T-cell (primary cell): ENCODE measurements at regions not wholly inside any gene's neighbourhood (a gene's known extent, or its start where the extent isn't known, plus 50 kb on each side); places are given as distances from the start of the nearest gene placed in this dataset.
A peak's percentile ranks its signal among the peaks of the same experiment; 100 is the strongest.

Source experiments
- ATAC-seq, 4 experiments: fragments of 200-7000 bp in 3 of 4; fragments of 150-1000 bp in 1 of 4; cut with Tn5 transposase; replicated peaks in 1 of 4; 1 replicate in 3 of 4; 2 replicates in 1 of 4; pipeline ENCODE4 v1.10.0; 2021; ENCODE audit warnings: moderate library complexity in 3 of 4, mild to moderate bottlenecking in 2 of 4, moderate number of reproducible peaks in 1 of 4
- CTCF ChIA-PET, 2 donors: fragments of 300-600 bp; sonication (Branson Sonifier 250); formaldehyde crosslinking; loops; one replicate each; lab custom pipeline; 2022; ENCODE audit warnings: antibody characterized with exemption in 2 of 2; lab: Charles Lee
- POLR2A ChIA-PET, 2 donors: fragments of 300-600 bp; sonication (Branson Sonifier 250); formaldehyde crosslinking; loops; one replicate each; lab custom pipeline; 2022; ENCODE audit warnings: antibody characterized with exemption in 2 of 2; lab: Charles Lee
- DNase-seq, 35 experiments: peaks; one replicate each; pipeline versions ENCODE4 v3.0.0 to v3.0.0-alpha.2; 2013 to 2023
- H3K27ac ChIP-seq: one replicate; pipeline ENCODE4 v1.5.1; 2013; ENCODE audit warnings: low read length
- H3K27me3 ChIP-seq, 2 experiments: replicated peaks in 1 of 2; 1 replicate in 1 of 2; 2 replicates in 1 of 2; pipeline versions ENCODE4 v1.6.1 to v1.7.0; 2013; ENCODE audit warnings: low read length in 1 of 2, mixed read lengths in 1 of 2; ENCODE audit not compliant: control insufficient read depth in 2 of 2, insufficient read depth in 2 of 2; ENCODE audit errors: extremely low read depth in 1 of 2
- H3K36me3 ChIP-seq, 2 donors: 1 replicate in 1 of 2; 2 replicates in 1 of 2; pipeline versions ENCODE4 v1.6.1 to v1.7.0; 2013; ENCODE audit warnings: low read length in 1 of 2; ENCODE audit not compliant: control insufficient read depth in 2 of 2, insufficient read depth in 1 of 2; ENCODE audit errors: extremely low read depth in 1 of 2
- H3K4me1 ChIP-seq, 2 experiments: 1 replicate in 1 of 2; 2 replicates in 1 of 2; pipeline versions ENCODE4 v1.6.1 to v1.7.0; 2013; ENCODE audit warnings: low read length in 2 of 2, mixed read lengths in 1 of 2; ENCODE audit not compliant: insufficient read depth in 2 of 2, control insufficient read depth in 1 of 2; ENCODE audit errors: extremely low read depth in 1 of 2
- H3K4me3 ChIP-seq, 2 donors: 1 replicate in 1 of 2; 2 replicates in 1 of 2; pipeline versions ENCODE4 v1.5.1 to v1.7.0; 2013; ENCODE audit warnings: mild to moderate bottlenecking in 2 of 2, low read length in 1 of 2, moderate library complexity in 1 of 2; ENCODE audit not compliant: control insufficient read depth in 1 of 2; ENCODE audit errors: extremely low read depth in 1 of 2
- H3K9me3 ChIP-seq: 2 replicates; pipeline ENCODE4 v1.7.0; 2013
- H3K27ac Mint-ChIP-seq, 2 donors: one replicate each; pipeline ENCODE4 v1.8.0; 2020 to 2021; ENCODE audit warnings: mild to moderate bottlenecking in 2 of 2, mixed read lengths in 2 of 2
- H3K27me3 Mint-ChIP-seq, 2 donors: one replicate each; pipeline ENCODE4 v1.8.0; 2021 to 2022; ENCODE audit warnings: mixed read lengths in 2 of 2
- H3K36me3 Mint-ChIP-seq: one replicate; pipeline ENCODE4 v1.8.0; 2021; ENCODE audit warnings: mixed read lengths
- H3K4me1 Mint-ChIP-seq, 3 donors: one replicate each; pipeline ENCODE4 v1.8.0; 2020 to 2022; ENCODE audit warnings: mixed read lengths in 3 of 3, mild to moderate bottlenecking in 1 of 3
- H3K4me3 Mint-ChIP-seq, 3 donors: one replicate each; pipeline ENCODE4 v1.8.0; 2020 to 2022; ENCODE audit warnings: mild to moderate bottlenecking in 3 of 3, mixed read lengths in 3 of 3, moderate library complexity in 3 of 3
- H3K9me3 Mint-ChIP-seq, 3 donors: one replicate each; pipeline ENCODE4 v1.8.0; 2020 to 2022; ENCODE audit warnings: mixed read lengths in 3 of 3
- WGBS: methylation state at CpG from one replicate; pipeline ENCODE4 v1.1.5; 2013; ENCODE audit warnings: missing lambda C conversion rate; ENCODE audit not compliant: insufficient coverage; 5-methylcytosine and 5-hydroxymethylcytosine counted together

DNA sequence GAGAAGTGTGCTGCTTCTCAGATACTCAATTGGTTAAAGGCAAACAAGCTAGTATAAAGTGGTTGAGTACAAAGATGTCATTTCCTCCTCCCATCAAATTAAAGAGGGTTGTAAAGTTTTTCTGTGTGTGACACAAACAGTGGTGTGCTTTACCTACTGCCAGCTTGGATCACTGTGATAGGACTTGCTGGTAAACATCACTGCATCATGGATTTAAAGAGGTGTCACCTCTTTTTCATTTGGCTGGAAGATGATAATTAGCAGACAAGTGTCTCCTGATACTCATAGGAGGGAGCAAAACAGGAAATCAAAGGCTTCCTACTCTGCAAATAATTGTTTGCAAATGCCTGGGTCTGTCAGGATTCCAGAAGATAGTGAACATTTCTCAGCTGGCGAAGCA is 200.5 kb downstream of the MDFIC start:
- H3K4me1 Mint-ChIP-seq = peaks cover 17 to 19% (median 18%) of the 10 kb centered on the region in 3 donors
- peak overlapping the region; percentile 61 to 71 for H3K27ac Mint-ChIP-seq
- ChIA-PET CTCF (interaction anchor here in 1 of 2 donors (0.7 kb wide), 1 partner anchor 59 kb away, joined by 3 read pairs; no protein-coding TSS in a partner anchor), POLR2A (no interaction called here)
- H3K27me3 Mint-ChIP-seq = no peaks in the 10 kb centered on the region
- peaks cover 0 to 11% of the 10 kb centered on the region in 2 experiments for H3K4me1 ChIP-seq
- H3K4me3 Mint-ChIP-seq = no peak overlapping the region
- H3K9me3 Mint-ChIP-seq = no peaks in the 10 kb centered on the region
- no peak for ATAC-seq
- no peaks in the 10 kb centered on the region for H3K9me3 ChIP-seq
- no peak overlapping the region for H3K27ac ChIP-seq
- no peak for DNase-seq
- no peak overlapping the region for H3K4me3 ChIP-seq
- no peaks in the 10 kb centered on the region for H3K36me3 Mint-ChIP-seq
- no peaks in the 10 kb centered on the region for H3K36me3 ChIP-seq
- no CpG with 5 or more reads among the region's 1 CpG for WGBS
- no peaks in the 10 kb centered on the region for H3K27me3 ChIP-seq

DNA sequence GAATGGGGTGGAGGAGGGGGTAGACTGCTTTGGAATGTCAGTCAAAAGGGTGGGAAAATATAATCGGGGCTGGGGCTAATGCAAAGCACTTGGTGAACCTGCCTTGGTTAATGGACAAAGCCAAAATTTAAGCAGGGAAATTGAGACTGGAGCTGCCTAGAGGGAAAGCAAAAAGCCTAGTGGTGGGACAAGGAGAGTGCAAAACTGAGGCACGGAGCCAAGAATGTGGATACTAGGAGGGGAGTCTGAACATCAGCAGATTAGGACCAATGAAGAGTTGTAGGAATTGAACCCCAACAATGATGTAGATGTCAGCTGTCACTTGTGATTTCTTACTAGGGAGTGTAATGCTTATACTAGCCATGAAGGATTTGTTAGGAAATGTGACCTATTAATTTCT is 195.9 kb downstream of the MDFIC start:
- CTCF ChIA-PET = no interaction called here
- Histone ChIP-seq H3K4me3 (no peak overlapping the region), H3K4me1 (peaks cover 0 to 6% of the 10 kb centered on the region in 2 experiments), H3K27me3 (no peaks in the 10 kb centered on the region), H3K36me3 (no peaks in the 10 kb centered on the region), H3K27ac (no peak overlapping the region), H3K9me3 (no peaks in the 10 kb centered on the region)
- no peaks in the 10 kb centered on the region for H3K9me3 Mint-ChIP-seq
- POLR2A ChIA-PET = no interaction called here
- H3K4me1 Mint-ChIP-seq = peaks cover 11 to 13% (median 13%) of the 10 kb centered on the region in 3 donors
- H3K4me3 Mint-ChIP-seq = no peak overlapping the region
- H3K36me3 Mint-ChIP-seq = no peaks in the 10 kb centered on the region
- no peaks in the 10 kb centered on the region for H3K27me3 Mint-ChIP-seq
- no peak for ATAC-seq
- DNase-seq = no peak
- H3K27ac Mint-ChIP-seq = no peak overlapping the region
- WGBS = 68% methylated on average over 2 of the region's 2 CpGs

DNA sequence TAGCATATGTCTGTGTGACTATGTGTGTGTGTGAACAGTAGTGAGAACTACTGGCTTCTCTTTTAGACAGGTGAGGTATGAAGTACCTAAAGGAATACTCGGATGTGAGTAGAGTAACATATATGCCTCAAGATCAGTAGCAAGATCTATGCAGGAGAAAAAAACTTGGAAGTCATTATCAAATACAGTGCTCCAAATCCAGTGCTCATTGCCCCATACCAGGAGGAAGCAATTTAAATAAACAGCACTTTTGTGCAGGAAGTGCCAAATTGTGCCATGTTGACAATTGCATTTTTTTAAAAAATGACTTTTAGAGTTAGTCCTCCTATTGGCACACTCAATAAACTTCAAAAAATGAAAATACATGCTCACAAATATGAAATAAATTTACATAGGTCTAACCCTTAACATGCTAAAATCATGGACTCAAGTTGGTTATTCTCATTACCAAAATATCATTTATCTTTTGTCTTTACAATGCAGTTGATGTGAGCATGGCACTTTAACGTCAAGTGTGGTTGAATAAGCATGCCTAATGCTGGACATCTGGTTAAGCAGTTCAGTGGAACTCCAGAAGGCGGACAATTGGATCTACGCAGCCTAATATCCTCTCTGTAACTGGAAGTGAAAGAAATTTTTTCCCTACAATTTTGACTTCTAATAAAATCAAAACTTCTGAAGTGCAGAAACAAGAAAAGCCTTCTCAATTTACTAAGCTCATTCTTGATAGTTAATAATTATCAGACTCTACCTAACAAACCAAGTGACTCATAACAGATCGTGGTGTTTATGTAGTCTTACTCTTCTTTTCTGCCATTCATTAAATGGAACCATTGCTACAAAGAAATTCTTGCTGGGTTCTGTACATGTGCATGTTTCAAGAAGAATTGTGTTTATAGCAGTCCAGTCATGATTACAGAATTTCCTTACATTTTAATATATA is 195.2 kb downstream of the MDFIC start:
- ChIA-PET CTCF (no interaction called here), POLR2A (no interaction called here)
- peaks cover 0 to under 1% (median 0%) of the 10 kb centered on the region in 3 donors for H3K9me3 Mint-ChIP-seq
- H3K27ac Mint-ChIP-seq = no peak overlapping the region
- peaks cover 4 to 6% (median 6%) of the 10 kb centered on the region in 3 donors for H3K4me1 Mint-ChIP-seq
- Histone ChIP-seq H3K27me3 (no peaks in the 10 kb centered on the region), H3K9me3 (no peaks in the 10 kb centered on the region), H3K36me3 (no peaks in the 10 kb centered on the region), H3K4me3 (no peak overlapping the region), H3K4me1 (no peaks in the 10 kb centered on the region), H3K27ac (no peak overlapping the region)
- H3K36me3 Mint-ChIP-seq = no peaks in the 10 kb centered on the region
- H3K4me3 Mint-ChIP-seq = no peak overlapping the region
- DNase-seq (no peak), ATAC-seq (no peak)
- WGBS = no CpG with 5 or more reads among the region's 5 CpGs
- no peaks in the 10 kb centered on the region for H3K27me3 Mint-ChIP-seq

DNA sequence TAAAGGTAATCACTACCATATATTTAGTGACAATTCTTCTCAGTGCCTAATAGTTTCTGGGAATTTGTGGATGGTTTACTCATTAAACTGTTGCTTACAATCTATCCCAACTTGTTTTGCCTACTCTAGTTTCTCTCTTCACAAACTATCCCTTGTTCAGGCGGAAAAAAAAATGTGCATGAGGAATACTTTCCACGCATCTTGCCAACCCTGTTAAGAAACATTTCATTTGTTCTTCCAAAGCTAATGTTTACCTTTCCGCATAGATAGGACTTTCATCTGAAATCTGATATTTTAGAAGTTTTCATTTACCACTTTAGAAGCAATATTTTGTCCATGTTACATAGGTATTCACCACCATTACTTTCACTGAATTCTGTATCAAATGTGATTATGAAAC is 191.9 kb downstream of the MDFIC start:
- no peaks in the 10 kb centered on the region for H3K4me1 ChIP-seq
- H3K4me1 Mint-ChIP-seq = no peaks in the 10 kb centered on the region
- no peaks in the 10 kb centered on the region for H3K9me3 ChIP-seq
- no peaks in the 10 kb centered on the region for H3K36me3 ChIP-seq
- H3K27me3 ChIP-seq = no peaks in the 10 kb centered on the region
- ATAC-seq (no peak), DNase-seq (no peak)
- ChIA-PET POLR2A (no interaction called here), CTCF (no interaction called here)
- no CpG with 5 or more reads among the region's 3 CpGs for WGBS
- no peak overlapping the region for H3K4me3 ChIP-seq
- H3K36me3 Mint-ChIP-seq = no peaks in the 10 kb centered on the region
- no peak overlapping the region for H3K27ac Mint-ChIP-seq
- no peak overlapping the region for H3K4me3 Mint-ChIP-seq
- peaks cover 0 to 3% (median 0%) of the 10 kb centered on the region in 3 donors for H3K9me3 Mint-ChIP-seq
- no peak overlapping the region for H3K27ac ChIP-seq
- no peaks in the 10 kb centered on the region for H3K27me3 Mint-ChIP-seq

DNA sequence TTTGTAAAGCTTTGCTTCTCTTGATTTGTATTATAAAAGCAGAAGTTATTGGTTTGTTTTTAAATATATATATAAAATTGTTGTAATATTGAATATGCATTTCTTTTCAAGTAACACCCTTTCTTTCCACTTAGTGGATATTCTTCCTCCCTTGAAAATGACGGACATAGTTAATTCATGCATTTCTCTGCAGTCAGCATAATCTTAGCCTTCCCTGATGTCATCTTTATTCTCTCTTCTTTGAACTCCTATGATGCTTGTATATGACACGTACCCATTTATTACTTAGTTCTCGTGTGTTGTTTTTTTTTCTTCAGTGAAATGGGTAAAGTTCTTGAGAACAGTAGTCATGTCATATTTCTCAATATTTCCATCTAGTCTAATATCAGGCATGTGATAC is 191.2 kb downstream of the MDFIC start:
- H3K4me3 Mint-ChIP-seq = no peak overlapping the region
- H3K4me3 ChIP-seq = no peak overlapping the region
- 100% methylated on average over 1 of the region's 3 CpGs for WGBS
- no peak overlapping the region for H3K27ac ChIP-seq
- no peaks in the 10 kb centered on the region for H3K9me3 ChIP-seq
- no peaks in the 10 kb centered on the region for H3K36me3 Mint-ChIP-seq
- H3K4me1 Mint-ChIP-seq = no peaks in the 10 kb centered on the region
- H3K27me3 Mint-ChIP-seq = no peaks in the 10 kb centered on the region
- CTCF ChIA-PET = no interaction called here
- H3K4me1 ChIP-seq = no peaks in the 10 kb centered on the region
- no peak overlapping the region for H3K27ac Mint-ChIP-seq
- H3K36me3 ChIP-seq = no peaks in the 10 kb centered on the region
- POLR2A ChIA-PET = no interaction called here
- ATAC-seq (no peak), DNase-seq (no peak)
- H3K9me3 Mint-ChIP-seq = peaks cover 0 to 3% (median 0%) of the 10 kb centered on the region in 3 donors
- no peaks in the 10 kb centered on the region for H3K27me3 ChIP-seq

DNA sequence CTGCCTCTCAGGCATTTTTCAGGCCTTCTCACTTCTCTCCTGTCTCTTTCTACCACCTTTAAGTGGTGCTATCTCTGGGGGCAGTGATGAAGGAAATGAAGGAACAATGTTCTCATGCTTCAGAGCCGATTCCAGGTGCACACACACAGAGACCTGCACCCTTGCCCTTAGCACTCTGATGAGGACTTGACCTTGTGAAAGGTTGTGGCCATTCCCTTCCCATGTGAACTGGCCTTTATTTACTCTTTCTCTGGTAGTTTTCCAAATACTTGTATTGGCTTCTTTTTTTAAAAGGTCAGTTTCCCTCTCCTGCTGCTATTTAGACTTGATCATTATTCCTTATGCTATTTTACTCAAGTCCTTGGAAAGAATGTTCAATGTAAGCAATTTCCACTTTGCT is 188.6 kb downstream of the MDFIC start:
- 78% methylated on average over 1 of the region's 1 CpG for WGBS
- CTCF ChIA-PET = interaction anchor here in 1 of 2 donors (0.6 kb wide), 1 partner anchor 284 kb away, joined by 5 read pairs; no protein-coding TSS in a partner anchor
- H3K27me3 Mint-ChIP-seq = no peaks in the 10 kb centered on the region

More for the DNA sequence above, 188.6 kb downstream of the MDFIC start:
- H3K36me3 Mint-ChIP-seq = peaks cover 4% of the 10 kb centered on the region
- POLR2A ChIA-PET = no interaction called here
- Histone ChIP-seq H3K4me3 (no peak overlapping the region), H3K36me3 (no peaks in the 10 kb centered on the region), H3K4me1 (no peaks in the 10 kb centered on the region), H3K27ac (no peak overlapping the region), H3K9me3 (no peaks in the 10 kb centered on the region), H3K27me3 (no peaks in the 10 kb centered on the region)
- H3K4me1 Mint-ChIP-seq = no peaks in the 10 kb centered on the region
- ATAC-seq (no peak), DNase-seq (no peak)
- H3K4me3 Mint-ChIP-seq = no peak overlapping the region
- no peak overlapping the region for H3K27ac Mint-ChIP-seq
- H3K9me3 Mint-ChIP-seq = peaks cover 0 to 3% (median 0%) of the 10 kb centered on the region in 3 donors
